K562 (cell line): ENCODE measurements at regions not wholly inside any gene's neighbourhood (a gene's known extent, or its start where the extent isn't known, plus 50 kb on each side); places are given as distances from the start of the nearest gene placed in this dataset.

Source experiments
- ATAC-seq: fragments of 200-7000 bp; cut with Tn5 transposase; 3 replicates; pipeline ENCODE4 v1.9.1; 2020; ENCODE audit warnings: moderate library complexity
- BruUV-seq: library from RNA; stranded (reverse); fragments of 400-500 nt; replicated peaks from 2 replicates; lab custom pipeline; 2021; lab: Mats Ljungman, UMichigan
- CTCF ChIA-PET: fragments of 300-600 bp; formaldehyde crosslinking; extraction: SDS; loops from one replicate; lab custom pipeline; 2021; ENCODE audit warnings: low intra/inter-chr PET ratio; lab: Yijun Ruan, JAX
- POLR2A ChIA-PET: fragments of 300-600, 350-650 bp; sonication (Branson Sonifier 250); formaldehyde crosslinking; extraction: SDS; loops from one replicate; lab custom pipeline; 2021; ENCODE audit warnings: antibody characterized with exemption, inconsistent platforms; lab: Yijun Ruan, JAX
- DNase-seq, 4 experiments: peaks; one replicate each; pipeline versions ENCODE4 v3.0.0 to v3.0.0-alpha.2; 2011 to 2018; ENCODE audit warnings: low spot score in 3 of 4, mixed read lengths in 3 of 4; ENCODE audit errors: extremely low read depth in 1 of 4
- FAIRE-seq: peaks from 2 replicates; lab custom pipeline; 2011; peaks lifted over from hg19 to GRCh38; lab: Jason Lieb, UNC
- H2AFZ ChIP-seq: 2 replicates; pipeline ENCODE4 v1.6.0; 2011; ENCODE audit warnings: low read depth, low read length, control low read depth, inconsistent platforms
- H3K27ac ChIP-seq: fragments of 200-600 bp; 3 replicates; pipeline ENCODE4 v1.8.0; 2011; ENCODE audit warnings: low read depth, mild to moderate bottlenecking, control low read depth, inconsistent platforms, low read length, moderate library complexity, mixed read lengths; ENCODE audit errors: extremely low read depth
- H3K27me3 ChIP-seq, 2 experiments: fragments of 300-600 bp in 1 of 2; 2 replicates in 1 of 2; 3 replicates in 1 of 2; pipeline versions ENCODE4 v1.6.0 to v1.8.0; 2011; ENCODE audit warnings: inconsistent platforms in 2 of 2, low read length in 2 of 2, mild to moderate bottlenecking in 1 of 2, mixed read lengths in 1 of 2, moderate library complexity in 1 of 2; ENCODE audit not compliant: control insufficient read depth in 2 of 2, insufficient read depth in 2 of 2
- H3K36me3 ChIP-seq: fragments of 300-600 bp; 3 replicates; pipeline ENCODE4 v1.8.0; 2011; ENCODE audit warnings: mild to moderate bottlenecking, low read length, inconsistent platforms; ENCODE audit not compliant: control insufficient read depth, insufficient read depth
- H3K4me1 ChIP-seq, 2 experiments: fragments of 200-600 bp in 1 of 2; replicated peaks in 1 of 2; 2 replicates in 1 of 2; 3 replicates in 1 of 2; pipeline versions ENCODE4 v1.5.1 to v1.8.0; 2011; ENCODE audit warnings: inconsistent platforms in 2 of 2, low read length in 2 of 2, mild to moderate bottlenecking in 1 of 2, mixed read lengths in 1 of 2, moderate library complexity in 1 of 2; ENCODE audit not compliant: control insufficient read depth in 2 of 2, insufficient read depth in 2 of 2
- H3K4me2 ChIP-seq: 2 replicates; pipeline ENCODE4 v1.6.1; 2011; ENCODE audit warnings: low read length, control low read depth, inconsistent platforms, mixed read lengths; ENCODE audit not compliant: insufficient read depth
- H3K4me3 ChIP-seq: fragments of 200-600 bp; sonication (generic), shearing (Covaris generic); 2 replicates; pipeline ENCODE4 v1.5.1; 2016; ENCODE audit warnings: control low read depth, inconsistent platforms
- H3K79me2 ChIP-seq: fragments of 200-600 bp; 3 replicates; pipeline ENCODE4 v1.8.0; 2011; ENCODE audit warnings: low read length, inconsistent platforms; ENCODE audit not compliant: control insufficient read depth, insufficient read depth
- H3K9ac ChIP-seq, 2 experiments: 2 replicates each; pipeline versions ENCODE4 v1.6.0 to v1.6.1; 2011; ENCODE audit warnings: low read depth in 2 of 2, low read length in 2 of 2, control low read depth in 1 of 2, inconsistent platforms in 1 of 2, mild to moderate bottlenecking in 1 of 2, mixed read lengths in 1 of 2; ENCODE audit not compliant: insufficient read depth in 1 of 2
- H3K9me1 ChIP-seq: one replicate; pipeline ENCODE4 v1.6.0; 2011; ENCODE audit warnings: inconsistent platforms, mild to moderate bottlenecking, low read length, moderate library complexity; ENCODE audit not compliant: control insufficient read depth, insufficient read depth
- H3K9me3 ChIP-seq: replicated peaks from 2 replicates; pipeline ENCODE4 v1.5.1; 2011; ENCODE audit warnings: low read depth, low read length, inconsistent platforms; ENCODE audit not compliant: control insufficient read depth, insufficient read depth
- H4K20me1 ChIP-seq: replicated peaks from 2 replicates; pipeline ENCODE4 v1.6.1; 2011; ENCODE audit warnings: low read length, inconsistent platforms, mixed read lengths; ENCODE audit not compliant: control insufficient read depth, insufficient read depth
- EP300 ChIP-seq: IDR thresholded peaks from 2 replicates; pipeline ENCODE4 v1.6.1; 2012; ENCODE audit warnings: low read length, improper control_type of control experiment
- HDAC2 ChIP-seq: fragments of 450-650 bp; IDR thresholded peaks from 2 replicates; pipeline ENCODE4 v1.6.1; 2016; ENCODE audit warnings: mild to moderate bottlenecking
- MAZ ChIP-seq, 2 experiments: fragments of 450-650 bp in 1 of 2; sonication (generic) in 1 of 2; formaldehyde crosslinking; IDR thresholded peaks in 1 of 2; conservative IDR thresholded peaks in 1 of 2; 2 replicates each; pipeline versions ENCODE4 v1.4.0 to v1.5.0; 2020; ENCODE audit warnings: mild to moderate bottlenecking in 1 of 2, missing genetic modification reagents in 1 of 2
- PHF8 ChIP-seq: fragments of 200-600 bp; sonication (generic); IDR thresholded peaks from 2 replicates; pipeline ENCODE4 v1.6.1; 2012; ENCODE audit warnings: mixed run types, mild to moderate bottlenecking, inconsistent platforms, low read length, moderate library complexity, borderline replicate concordance
- RBFOX2 ChIP-seq: fragments of 200-400 bp; formaldehyde crosslinking; IDR thresholded peaks from 2 replicates; pipeline ENCODE4 v1.6.1; 2017; ENCODE audit warnings: low read depth, mild to moderate bottlenecking, low read length, moderate library complexity
- RUNX1 ChIP-seq: sonication (generic); IDR thresholded peaks from 2 replicates; pipeline ENCODE4 v1.6.1; 2016; ENCODE audit warnings: antibody characterized with exemption, low read depth
- SAP30 ChIP-seq: fragments of 200-600 bp; sonication (generic); IDR thresholded peaks from 2 replicates; pipeline ENCODE4 v1.6.1; 2012; ENCODE audit warnings: borderline replicate concordance, low read depth, mild to moderate bottlenecking, moderate library complexity, low read length, control low read depth, inconsistent platforms; ENCODE audit not compliant: insufficient read depth, poor library complexity, severe bottlenecking
- SMARCC2 ChIP-seq: fragments of 450-650 bp; IDR thresholded peaks from 2 replicates; pipeline ENCODE4 v1.6.1; 2017; ENCODE audit warnings: antibody characterized with exemption, moderate library complexity, mild to moderate bottlenecking, low read depth
- XRCC3 ChIP-seq: fragments of 450-650 bp; IDR thresholded peaks from 2 replicates; pipeline ENCODE4 v1.6.1; 2017; ENCODE audit warnings: mild to moderate bottlenecking, moderate library complexity
- ZNF589 ChIP-seq: fragments of 200-800 bp; sonication (Bioruptor generic); IDR thresholded peaks from 2 replicates; pipeline ENCODE4 v1.6.1; 2016; ENCODE audit warnings: low read depth, missing genetic modification characterization, missing compliant biosample characterization
- ZNF707 ChIP-seq: fragments of 250-450 bp; sonication (Bioruptor Pico); conservative IDR thresholded peaks from 2 replicates; pipeline ENCODE4 v1.8.0; 2022; ENCODE audit warnings: inconsistent platforms, mild to moderate bottlenecking, moderate library complexity
- ZNF717 ChIP-seq: fragments of 250-450 bp; sonication (Bioruptor Pico); IDR thresholded peaks from 2 replicates; pipeline ENCODE4 v1.5.0; 2021
- WGBS: fragments of 100-300 bp; shearing (Covaris generic); methylation state at CpG from one replicate; pipeline ENCODE4 v1.1.6; 2016; ENCODE audit warnings: low coverage, mixed read lengths; ENCODE audit not compliant: insufficient coverage; ENCODE audit errors: missing lambda C conversion rate; 5-methylcytosine and 5-hydroxymethylcytosine counted together
- in situ Hi-C: fragments of 300-500 bp; cut with MboI; formaldehyde crosslinking; loops from 4 replicates; pipeline ENCODE4 v1.15.0; 2018; ENCODE audit warnings: inconsistent platforms, mixed read lengths
- intact Hi-C: fragments of 100-400 bp; cut with micrococcal nuclease; formaldehyde crosslinking; loops from 2 replicates; pipeline ENCODE4 v1.14.2; 2022
- TF ChIP-seq, protein P1 (sequence below): fragments of 250-450 bp; sonication (Bioruptor Pico); IDR thresholded peaks from 2 replicates; pipeline ENCODE4 v1.4.0; 2020
- TF ChIP-seq, protein P2 (sequence below): fragments of 450-650 bp; formaldehyde crosslinking; IDR thresholded peaks from 2 replicates; pipeline ENCODE4 v1.4.0; 2022; ENCODE audit warnings: missing genetic modification characterization

DNA sequence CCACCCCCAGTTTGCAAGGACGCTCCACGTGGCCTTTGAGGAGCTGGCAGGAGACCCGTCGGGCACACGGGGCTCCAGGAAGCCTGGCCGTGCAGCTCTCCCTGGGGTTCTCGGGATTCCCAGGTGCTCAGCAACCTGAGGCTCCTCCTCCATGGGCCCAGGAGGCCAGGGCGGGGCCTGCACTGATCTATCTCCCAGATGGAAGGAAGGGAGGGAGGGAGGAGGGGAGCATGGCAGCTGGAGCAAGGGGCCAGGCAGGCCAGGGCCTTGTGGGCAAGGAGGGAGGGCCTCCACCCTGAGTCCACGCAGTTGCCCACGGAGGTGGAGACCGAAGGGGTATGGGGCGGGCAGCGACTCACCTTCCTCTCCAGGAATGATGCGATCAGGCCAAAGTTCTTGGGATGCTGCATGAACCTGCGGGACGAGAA is 127.3 kb downstream of the RFLNA start:
- POLR2A ChIA-PET = interaction anchor here (0.6 to 0.8 kb wide), 2 partner anchors 276 to 910 kb away, joined by 3 read pairs; no protein-coding TSS in a partner anchor
- peak; percentile 54 to 82 (median 70) for DNase-seq
- BruUV-seq = no TSS peak
- peak overlapping the region; percentile 64 for H3K4me2 ChIP-seq
- H3K27me3 ChIP-seq = no peaks in the 10 kb centered on the region
- intact Hi-C loops = no loop called here
- no peaks in the 10 kb centered on the region for H4K20me1 ChIP-seq
- TF ChIP-seq RBFOX2 = no peak
- no peak for TF ChIP-seq XRCC3
- TF ChIP-seq ZNF589 = no peak
- peak; percentile 36 for TF ChIP-seq SAP30
- 0 out of 4 replicates have a peak, but pooled peaks of 1 of the 2 experiments have one; percentile 4 for TF ChIP-seq MAZ (CRISPR knock-in tag; conservative IDR thresholded peaks at IDR 0.05 in 1 of 2, IDR thresholded peaks at IDR 0.05 in 1 of 2)
- TF ChIP-seq ZNF717 (CRISPR knock-in tag) = no peak
- TF ChIP-seq RUNX1 = no peak
- peak; percentile 4; the same call in 1 of the 2 replicates for TF ChIP-seq PHF8
- TF ChIP-seq, protein P1, sequence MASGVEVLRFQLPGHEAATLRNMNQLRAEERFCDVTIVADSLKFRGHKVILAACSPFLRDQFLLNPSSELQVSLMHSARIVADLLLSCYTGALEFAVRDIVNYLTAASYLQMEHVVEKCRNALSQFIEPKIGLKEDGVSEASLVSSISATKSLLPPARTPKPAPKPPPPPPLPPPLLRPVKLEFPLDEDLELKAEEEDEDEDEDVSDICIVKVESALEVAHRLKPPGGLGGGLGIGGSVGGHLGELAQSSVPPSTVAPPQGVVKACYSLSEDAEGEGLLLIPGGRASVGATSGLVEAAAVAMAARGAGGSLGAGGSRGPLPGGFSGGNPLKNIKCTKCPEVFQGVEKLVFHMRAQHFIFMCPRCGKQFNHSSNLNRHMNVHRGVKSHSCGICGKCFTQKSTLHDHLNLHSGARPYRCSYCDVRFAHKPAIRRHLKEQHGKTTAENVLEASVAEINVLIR = no peak
- no peak for TF ChIP-seq EP300
- TF ChIP-seq HDAC2 = no peak
- TF ChIP-seq SMARCC2 = no peak
- TF ChIP-seq, protein P2, sequence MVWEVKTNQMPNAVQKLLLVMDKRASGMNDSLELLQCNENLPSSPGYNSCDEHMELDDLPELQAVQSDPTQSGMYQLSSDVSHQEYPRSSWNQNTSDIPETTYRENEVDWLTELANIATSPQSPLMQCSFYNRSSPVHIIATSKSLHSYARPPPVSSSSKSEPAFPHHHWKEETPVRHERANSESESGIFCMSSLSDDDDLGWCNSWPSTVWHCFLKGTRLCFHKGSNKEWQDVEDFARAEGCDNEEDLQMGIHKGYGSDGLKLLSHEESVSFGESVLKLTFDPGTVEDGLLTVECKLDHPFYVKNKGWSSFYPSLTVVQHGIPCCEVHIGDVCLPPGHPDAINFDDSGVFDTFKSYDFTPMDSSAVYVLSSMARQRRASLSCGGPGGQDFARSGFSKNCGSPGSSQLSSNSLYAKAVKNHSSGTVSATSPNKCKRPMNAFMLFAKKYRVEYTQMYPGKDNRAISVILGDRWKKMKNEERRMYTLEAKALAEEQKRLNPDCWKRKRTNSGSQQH = no peak
- TF ChIP-seq ZNF707 (CRISPR knock-in tag) = no peak
- TF ChIP-seq, all 486 proteins: peak for 3
- FAIRE-seq (no peak), ATAC-seq (peak; percentile 68)
- peaks cover 7% of the 10 kb centered on the region; the same call in 2 of the 3 replicates for H3K79me2 ChIP-seq
- H3K4me3 ChIP-seq = no peak overlapping the region; the same call in 1 of the 2 replicates
- WGBS = 47% methylated on average over 11 of the region's 16 CpGs
- H2AFZ ChIP-seq = no peak overlapping the region
- no peaks in the 10 kb centered on the region for H3K9me3 ChIP-seq
- peak overlapping the region; percentile 80 to 83; a peak in 3 of 4 replicates for H3K9ac ChIP-seq
- peaks cover 19 to 41% of the 10 kb centered on the region in 2 experiments for H3K4me1 ChIP-seq
- H3K9me1 ChIP-seq = no peaks in the 10 kb centered on the region
- CTCF ChIA-PET = no interaction called here
- in situ Hi-C loops = no loop called here
- H3K27ac ChIP-seq = peak overlapping the region; percentile 15; the same call in 1 of the 3 replicates
- peaks cover 56% of the 10 kb centered on the region; the same call in 2 of the 3 replicates for H3K36me3 ChIP-seq
